NCI-H146 (cell line): ENCODE measurements at regions not wholly inside any gene's neighbourhood (a gene's known extent, or its start where the extent isn't known, plus 50 kb on each side); places are given as distances from the start of the nearest gene placed in this dataset.

Experiments used
- DNase-seq: peaks from one replicate; lab custom pipeline; 2025; lab: John Stamatoyannopoulos, UW

GRCh38 chr10:112040696-112041095 is 142.9 kb downstream of the GPAM start:
- DNase-seq: no peak

DNA sequence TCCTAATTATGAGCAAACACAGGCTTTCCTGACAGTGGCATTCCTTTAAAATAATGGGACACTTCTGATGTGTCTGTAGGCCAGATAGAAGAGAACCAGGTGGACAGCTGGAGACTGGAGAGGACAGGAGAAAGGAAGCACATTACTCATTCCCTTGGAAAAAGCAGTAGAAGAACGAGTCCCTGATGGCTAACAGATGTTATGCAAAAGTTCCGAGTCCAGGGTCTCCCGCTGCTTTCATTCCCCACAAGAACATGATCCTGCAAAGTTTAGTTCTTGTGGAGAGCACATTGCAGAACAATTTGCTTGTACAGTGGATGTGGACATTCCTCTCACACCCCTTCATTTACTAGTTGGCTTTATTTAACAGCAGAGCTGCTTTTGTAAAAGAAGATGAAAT is 137.6 kb downstream of the GPAM start:
- DNase-seq: no peak

DNA sequence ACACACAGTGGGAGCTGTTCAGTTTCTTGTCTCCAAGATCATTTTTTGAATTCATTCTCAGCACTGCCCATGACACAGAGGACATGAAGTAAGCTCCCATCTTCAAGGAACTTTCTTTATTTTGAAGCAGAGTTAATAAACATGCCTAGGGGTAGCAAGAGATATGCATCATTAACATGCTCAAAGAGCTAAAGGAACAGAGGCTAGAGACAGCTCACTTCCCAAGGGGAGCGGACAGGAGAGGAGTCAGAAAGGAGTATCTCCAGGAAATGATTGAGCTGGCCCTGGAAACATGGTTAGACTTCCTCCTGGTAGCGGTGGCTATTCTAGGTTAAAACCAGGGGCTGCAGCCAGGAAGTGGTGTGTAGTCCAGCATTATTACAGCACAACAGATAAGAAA is 135.9 kb downstream of the GPAM start:
- no peak for DNase-seq

DNA sequence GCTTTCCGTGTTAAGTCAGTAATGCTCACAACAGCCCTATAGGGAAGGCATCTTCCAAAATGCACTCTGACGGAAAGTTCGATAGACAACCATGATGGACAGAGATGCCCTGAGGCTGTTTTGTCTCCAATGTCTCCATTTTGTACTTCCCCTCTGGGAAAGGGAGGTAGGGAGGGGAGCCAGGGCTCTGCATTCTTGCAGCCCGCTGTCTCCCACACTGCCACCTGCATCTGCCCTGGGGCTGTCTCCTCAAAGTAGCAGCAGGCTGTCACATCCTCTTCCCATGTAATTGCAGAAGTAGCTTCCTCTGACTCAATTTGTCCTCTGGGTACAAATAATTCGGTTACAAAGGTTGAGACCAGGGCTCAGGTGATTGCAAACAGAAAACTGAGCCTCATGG is 131.4 kb downstream of the GPAM start:
- no peak for DNase-seq

DNA sequence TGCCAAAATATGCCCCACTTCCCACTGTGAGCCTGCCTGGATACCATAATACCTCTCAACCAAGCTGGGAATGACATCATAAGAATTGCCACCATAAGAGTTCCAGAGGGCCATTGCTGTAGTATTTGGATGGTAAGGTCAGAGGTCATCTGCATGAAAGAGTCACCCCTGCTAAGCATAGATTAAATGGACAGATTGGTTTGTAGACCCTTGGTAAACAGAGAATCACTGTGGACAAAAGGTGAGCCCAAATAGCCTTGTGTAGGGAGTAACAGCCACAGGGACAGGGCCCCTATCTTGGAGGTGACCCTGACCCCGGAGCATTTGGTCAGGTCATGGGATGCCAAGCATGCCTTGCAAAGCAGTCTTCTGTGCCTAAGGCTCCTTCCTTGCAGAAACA is 129.7 kb downstream of the GPAM start:
- DNase-seq: no peak

GRCh38 chr10:112054516-112054915 is 129.0 kb downstream of the GPAM start:
- no peak for DNase-seq

- DNase-seq: no peak
Observed at GRCh38 chr10:112057072-112057471, 126.5 kb downstream of the GPAM start.

- no peak for DNase-seq
Observed at GRCh38 chr10:112059220-112059619, 124.3 kb downstream of the GPAM start.

DNA sequence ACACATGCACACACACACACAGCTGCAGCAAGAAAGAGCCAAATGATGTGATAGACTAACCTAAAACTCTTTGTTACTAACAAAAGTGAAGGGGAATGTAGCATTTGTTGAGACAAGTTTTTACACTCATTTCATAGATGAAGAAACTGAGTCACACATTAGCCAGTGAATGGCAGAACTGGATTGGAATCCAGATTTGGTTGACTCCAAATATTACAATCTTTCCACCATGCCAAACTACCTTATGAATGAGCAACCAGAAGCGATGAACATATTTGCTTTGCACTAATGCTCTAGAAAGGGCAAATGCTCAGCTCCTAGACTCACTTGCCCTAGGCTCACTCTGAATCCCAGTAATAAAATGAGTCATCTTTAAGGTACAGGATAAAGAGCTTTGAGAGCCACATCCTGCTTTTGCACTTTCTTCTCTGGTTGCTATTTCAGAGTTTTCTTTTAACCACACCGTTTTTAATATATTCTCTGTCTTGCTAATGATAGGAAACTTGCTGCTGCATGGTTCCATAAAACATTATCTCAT is 111.9 kb downstream of the GPAM start:
- no peak for DNase-seq

DNA sequence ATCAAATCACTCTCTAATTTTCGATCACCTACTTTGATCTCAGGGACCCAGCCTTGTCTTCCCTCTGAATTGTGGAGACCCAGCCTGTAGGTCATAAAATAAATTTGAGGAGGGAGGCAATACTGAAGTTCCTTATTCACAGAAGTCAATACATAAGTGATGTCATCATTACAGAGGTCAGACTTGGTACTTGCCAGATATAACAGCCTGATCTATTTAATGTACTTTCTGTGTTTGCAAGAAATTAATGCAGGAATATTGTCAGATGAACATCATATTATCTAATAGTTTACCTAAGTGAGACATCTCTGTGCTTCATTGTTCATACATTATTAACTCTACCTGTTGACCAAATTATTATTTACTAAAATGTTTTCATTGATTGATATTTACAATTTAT is 105.6 kb downstream of the GPAM start:
- DNase-seq: no peak

- no peak for DNase-seq
Observed at GRCh38 chr10:112080231-112080630, 103.3 kb downstream of the GPAM start.

DNA sequence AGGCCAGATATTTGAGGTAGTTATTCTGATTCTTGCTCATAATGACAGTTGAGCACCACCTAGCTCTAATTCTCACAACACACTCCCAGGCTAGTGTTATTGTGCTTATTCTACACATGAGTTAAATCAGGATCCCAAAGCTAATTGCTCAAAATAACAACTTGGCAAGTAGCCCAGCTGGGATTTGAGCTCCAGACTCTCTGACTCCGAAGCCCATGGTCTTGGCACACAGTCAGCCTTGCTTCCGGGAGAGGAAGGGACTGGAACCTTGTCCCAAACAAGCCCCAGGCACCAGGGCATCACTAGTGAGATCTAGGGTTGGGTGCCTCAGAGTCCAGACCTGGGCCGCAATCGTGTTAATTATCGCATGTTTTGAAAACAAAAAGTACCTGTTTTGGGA is 101.4 kb downstream of the GPAM start:
- no peak for DNase-seq

DNA sequence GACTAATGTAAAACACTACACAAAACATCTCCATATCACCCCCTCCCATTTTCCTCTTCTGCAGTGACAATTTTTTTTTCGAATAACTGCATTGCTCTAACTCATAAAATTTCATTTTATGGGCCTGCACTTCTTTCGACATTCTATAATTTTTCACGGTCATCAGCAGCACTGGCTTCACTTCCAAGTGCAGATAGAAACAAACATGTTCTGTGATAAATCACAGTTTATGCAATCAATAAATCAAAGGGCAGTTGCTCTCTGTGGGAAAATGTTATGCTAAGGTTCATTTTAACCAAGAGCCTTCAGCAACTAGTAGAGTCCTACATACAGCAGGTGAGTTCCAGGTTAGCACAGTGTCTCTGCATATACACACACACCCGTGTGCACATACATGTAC is 100.1 kb downstream of the GPAM start:
- DNase-seq: no peak

- DNase-seq: no peak
Observed at GRCh38 chr10:112087953-112088456, 95.6 kb downstream of the GPAM start.

- DNase-seq: no peak
Observed at GRCh38 chr10:112091703-112092102, 91.9 kb downstream of the GPAM start.

GRCh38 chr10:112092519-112092918 is 91.0 kb downstream of the GPAM start:
- no peak for DNase-seq

DNA sequence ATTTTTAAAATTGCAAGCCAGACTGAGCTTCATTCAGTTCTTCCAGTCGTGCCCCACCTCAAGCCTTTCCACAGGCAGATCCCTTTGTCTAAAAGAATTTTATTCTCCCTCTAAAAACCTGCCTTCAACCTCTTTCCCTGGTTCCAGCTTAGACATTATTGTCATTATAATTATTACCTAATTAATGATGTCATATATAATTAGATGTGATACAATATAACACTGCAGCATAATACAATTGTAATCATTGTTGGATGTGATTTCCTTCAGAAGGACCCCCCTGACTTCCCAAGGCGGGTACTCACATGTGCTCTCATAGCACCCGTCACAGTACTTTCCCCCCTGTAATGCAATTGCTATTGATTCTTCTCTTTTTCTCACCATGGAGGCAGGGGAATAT is 88.6 kb downstream of the GPAM start:
- DNase-seq: no peak

DNA sequence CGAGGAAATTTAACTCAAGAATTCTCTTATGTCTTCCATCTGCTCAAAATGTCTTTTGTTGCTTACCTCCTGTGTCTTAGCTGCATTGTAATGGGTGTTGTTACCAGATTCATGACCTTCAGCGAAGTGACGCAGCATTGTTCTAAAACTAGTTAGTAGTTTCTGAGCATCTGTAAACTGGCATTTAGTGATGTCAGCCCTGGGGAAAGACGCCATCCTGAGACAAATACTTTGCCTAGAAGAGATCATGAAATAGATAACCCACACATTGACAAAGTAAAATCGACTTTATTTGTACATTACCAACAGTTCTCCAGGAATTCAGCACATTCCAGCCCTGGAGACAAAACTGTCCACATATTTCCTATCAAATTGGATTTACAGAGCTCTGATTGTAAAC is 87.8 kb downstream of the GPAM start:
- no peak for DNase-seq

DNA sequence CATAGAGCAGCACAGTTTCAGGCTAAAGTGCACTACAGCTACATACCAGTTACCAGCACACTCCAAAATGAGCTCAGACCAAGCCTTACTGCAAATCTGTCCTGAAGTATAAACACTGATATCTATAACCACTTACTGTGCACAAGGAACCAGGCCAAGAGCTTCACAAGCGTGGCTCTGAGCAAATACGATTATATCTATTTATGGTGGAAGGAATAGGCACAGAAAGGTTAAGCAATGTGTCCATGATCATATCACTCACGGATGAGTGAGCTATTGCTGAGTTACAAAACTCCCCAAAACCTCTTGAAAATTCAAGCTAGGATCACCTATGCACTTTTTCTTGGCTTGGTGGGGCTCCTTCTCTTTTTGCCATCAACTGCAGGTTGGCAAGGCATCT is 84.9 kb downstream of the GPAM start:
- DNase-seq: no peak
